HG03045 (cell line): ENCODE measurements at regions not wholly inside any gene's neighbourhood (a gene's known extent, or its start where the extent isn't known, plus 50 kb on each side); places are given as distances from the start of the nearest gene placed in this dataset.

Experiments
- ATAC-seq: cut with Tn5 transposase; IDR thresholded peaks from one replicate; pipeline ENCODE4 v1.9.1; 2021; ENCODE audit warnings: mild to moderate bottlenecking, moderate library complexity; ENCODE audit not compliant: unreplicated experiment

DNA sequence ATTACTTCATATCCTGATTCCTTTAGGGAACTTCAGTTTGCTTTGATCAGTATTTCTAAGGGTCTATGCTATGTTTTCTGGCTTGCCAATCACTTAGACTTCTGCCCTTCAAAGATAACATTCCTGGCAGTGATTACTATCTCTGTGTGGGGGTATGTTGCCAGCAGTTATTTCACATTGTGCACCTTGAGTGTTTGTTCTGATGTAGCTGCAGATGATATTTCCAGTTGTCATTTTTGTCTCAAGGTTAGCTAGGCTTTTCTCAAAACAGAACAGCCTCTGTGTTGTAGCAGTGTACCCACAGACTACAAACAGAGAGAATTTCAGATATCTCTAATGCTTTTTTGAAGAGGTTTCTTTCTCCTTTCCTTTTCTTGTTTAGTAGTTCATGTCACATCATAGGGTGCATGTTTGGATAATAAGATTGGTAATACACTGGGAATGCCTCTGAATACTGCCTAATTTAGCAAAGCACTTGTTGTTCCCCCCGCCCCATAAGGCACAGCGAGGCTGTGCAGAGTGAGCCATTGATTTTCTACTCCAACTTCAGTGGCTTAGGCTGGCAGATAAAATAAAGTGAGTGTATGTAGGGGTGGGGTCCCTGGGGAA lies 134.7 kb upstream of the AGR3 start:
- ATAC-seq, result no peak

DNA sequence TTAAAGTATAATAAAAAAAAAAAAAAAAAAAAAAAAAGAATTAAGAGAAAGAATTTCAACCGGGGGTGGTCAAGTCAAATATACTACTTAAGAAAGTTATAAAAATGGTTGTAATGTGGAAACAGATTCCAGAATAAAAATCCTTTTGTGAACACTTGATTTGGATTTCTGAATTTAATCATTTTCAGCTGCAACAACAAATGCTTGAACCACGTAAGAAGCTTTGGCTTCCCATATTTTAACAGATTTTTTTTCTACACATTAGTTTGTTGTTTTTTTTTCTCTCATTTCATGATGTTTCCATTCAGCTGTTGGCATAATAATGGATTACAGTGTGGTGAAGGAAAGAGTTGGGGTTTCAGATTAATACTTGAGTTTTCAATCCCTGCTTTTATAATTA lies 137.3 kb upstream of the AGR3 start:
- ATAC-seq, result no peak

DNA sequence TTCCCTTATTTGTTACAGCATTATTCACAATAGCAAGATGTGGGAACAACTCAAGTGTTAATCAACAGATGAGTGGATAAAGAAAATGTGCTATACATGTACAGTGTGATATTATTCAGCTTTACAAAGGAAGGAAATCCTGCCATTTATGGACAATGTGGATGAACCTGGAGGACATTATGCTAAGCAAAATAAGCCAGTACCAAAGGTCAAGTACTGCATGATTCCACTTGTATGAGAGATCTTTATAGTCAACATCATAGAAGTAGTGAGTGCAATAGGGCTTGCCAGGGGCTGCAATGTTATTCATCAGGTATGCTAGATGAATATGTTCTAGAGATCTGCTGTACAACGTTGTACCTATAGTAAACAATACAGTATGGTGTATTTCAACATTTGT lies 138.5 kb upstream of the AGR3 start:
- no peak for ATAC-seq

DNA sequence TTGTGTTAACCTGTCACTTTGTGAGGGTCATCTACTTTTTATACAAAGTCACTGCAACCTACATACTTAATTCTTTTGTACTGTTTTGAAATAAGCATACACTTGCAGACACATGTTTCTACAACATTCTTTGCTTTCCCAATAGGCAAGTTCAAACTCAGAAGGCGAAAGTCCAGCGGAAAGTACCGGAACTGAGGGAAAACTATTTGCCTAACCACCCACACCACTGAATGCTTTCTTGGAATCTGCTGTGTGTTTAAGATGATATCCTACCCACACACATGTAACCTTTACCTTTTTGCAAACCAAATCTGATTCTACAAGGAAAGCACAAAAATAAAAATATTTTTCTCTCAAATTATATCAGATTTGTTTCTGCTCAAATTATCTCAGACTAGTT lies 139.4 kb upstream of the AGR3 start:
- ATAC-seq, result no peak

DNA sequence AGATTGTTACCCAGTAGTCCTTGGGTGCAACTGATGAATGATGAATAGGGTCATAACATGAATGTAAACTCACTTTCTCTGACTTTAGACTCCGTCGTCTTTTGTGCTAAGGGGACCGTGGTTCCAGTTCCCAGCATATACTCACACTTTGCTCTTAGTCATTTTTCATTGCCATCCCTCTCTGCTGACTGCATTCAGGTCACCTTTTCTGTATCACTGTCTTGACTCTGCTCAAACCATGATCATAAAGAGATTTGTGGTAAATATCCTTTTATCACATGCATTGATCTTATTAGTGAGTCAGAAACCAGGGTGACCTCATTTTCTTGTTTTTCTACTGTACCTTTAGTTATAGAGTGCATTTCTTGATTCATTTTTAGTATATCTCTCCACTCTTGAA lies 141.1 kb upstream of the AGR3 start:
- no peak for ATAC-seq

DNA sequence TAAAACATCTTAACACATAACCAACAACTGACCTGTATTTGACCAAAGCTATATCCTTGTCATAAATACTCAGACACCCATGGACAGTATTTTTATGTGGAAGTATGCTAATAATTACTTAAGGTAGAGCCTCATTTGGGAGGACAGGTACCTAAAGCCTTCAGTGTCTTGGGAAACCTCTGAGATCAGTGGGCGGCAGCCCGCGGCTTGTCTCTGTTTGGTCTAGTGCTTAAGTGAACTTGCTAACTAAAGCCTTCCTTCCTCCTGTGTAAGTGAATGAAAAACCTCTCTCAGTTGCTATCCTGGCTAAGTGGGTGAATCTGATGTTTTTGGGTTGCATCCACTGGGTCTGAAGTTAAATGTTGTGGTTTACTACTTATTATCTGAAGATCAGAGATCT lies 144.5 kb upstream of the AGR3 start:
- no peak for ATAC-seq

DNA sequence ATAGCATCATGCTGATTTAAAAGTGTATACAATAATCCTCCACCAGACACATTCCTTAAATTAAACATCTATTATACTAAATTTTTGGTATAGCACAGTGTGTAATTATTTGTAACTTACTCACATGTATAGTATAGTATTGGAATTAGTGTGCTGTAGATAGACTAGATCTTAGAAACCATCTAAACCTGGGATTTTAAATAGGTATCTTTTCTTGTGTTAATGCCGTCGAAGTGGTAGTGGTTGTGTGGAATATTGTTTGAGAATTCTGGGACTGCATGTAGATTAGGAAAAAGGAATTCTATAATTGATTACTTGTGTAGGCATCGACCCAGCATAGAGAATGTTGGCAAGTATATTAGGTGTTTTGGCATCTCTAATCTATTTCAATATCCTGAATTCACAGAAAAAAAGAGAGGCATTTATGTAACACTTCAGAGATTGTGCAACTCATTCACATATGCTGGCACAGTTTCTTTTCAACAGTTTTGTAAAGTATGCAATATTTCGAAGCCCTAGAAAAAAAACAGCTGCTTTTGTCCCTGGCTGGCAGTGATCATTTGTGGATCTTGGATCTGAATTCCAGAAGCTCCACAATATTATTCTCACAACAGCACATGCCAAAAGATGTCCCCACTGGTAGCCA lies 145.5 kb upstream of the AGR3 start:
- no peak for ATAC-seq

DNA sequence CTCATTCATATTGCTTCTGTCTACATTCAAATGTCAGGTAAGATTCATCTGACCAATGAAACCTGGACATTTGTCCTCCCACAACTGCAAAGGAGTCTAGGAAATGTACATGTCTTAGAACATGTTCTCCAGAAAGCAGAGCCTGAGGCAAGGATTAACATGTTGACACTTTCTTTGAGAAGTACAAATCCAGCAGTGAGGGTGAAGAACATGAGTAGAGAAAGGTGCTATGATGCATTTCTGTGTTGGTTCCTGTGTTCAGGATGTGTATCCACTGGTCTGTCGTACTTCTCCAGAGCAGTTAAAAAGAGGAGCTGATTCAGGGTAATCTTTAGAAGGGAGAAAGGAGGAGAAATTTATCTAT lies 146.0 kb upstream of the AGR3 start:
- ATAC-seq, result no peak

DNA sequence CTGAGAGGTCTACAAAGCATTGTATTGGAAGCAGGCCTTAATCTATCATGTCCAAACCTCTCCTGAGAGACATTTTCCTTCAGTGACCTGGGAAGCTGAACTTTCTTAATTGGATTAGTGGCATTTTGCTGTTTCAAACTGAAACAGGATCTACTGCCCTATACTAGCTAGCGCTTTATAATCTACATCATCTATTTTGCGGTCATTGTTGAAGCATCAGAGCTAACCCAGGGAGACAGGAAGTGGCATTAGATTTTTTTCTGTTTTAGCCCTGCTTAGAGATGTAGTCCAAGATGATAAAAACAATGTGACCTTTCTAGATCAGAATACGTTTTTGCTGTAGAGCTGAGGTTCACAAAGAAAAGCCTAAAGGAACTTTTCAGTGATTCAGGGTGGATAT lies 147.4 kb upstream of the AGR3 start:
- no peak for ATAC-seq

DNA sequence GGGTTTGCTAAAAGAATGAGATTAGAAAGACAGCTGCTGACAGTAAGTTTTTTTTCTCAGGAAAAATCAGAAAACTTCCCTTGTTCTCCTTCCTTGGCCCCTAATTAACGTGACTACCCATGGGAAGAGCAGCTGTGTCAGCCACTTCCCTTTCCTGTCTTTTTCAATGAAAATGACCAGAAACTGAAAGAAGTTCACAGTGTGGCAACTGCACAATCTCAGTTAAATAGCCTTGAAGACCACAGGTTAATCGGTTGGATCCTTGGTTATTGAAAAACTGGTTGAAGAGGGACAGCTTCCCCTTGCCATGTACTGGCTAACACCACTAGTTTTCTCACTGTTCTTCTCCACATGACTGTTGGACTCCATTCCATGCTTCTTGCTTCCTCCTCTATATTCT lies 148.8 kb upstream of the AGR3 start:
- ATAC-seq, result no peak

DNA sequence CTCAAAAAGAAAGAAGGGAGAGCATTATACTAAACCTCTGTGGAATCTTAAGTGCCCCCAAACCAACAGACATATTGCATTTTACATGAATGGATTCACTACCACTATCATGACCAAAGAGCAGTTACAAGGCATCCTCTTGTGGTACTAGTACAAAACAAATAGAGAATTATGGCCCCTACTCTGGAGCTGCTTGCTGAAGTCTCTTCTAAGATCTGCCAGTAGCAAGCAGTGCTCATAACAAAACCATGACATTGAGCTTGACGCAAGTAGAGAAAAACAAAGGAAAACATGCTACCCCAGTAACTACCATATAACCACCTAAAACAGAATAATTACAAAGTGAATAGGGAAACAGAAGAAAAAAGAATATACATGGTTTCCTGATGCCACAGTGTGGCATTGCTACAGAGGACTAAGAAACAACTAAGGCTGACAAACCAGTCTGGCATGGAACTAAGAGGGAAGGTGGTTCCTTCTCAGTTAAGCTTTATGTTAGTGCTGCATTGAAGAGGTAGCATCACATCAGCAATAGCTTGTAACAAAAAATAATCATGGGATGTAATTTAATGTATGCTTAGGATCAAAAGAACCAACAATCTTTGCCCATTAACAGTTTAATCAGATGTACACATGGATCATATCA lies 150.2 kb upstream of the AGR3 start:
- no peak for ATAC-seq

DNA sequence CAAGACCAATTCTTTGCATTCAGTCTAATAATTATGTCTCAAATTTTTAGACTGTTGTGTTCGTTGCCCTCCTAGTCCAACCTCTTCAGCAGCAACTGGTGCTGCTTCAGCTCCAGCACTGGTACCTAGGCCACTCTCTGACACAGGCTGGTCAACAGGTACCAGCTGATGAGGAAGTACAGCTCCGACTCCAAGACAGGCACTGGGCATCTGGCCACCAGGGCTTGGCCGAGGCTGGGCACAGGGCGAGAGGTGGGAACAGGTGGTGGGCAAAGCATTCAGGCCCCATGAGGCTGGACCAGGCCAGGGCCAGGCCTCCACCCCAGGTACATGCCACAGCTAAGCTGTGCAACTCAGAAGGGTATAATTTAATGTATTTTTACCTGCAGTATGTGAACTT lies 151.5 kb upstream of the AGR3 start:
- ATAC-seq, result no peak

DNA sequence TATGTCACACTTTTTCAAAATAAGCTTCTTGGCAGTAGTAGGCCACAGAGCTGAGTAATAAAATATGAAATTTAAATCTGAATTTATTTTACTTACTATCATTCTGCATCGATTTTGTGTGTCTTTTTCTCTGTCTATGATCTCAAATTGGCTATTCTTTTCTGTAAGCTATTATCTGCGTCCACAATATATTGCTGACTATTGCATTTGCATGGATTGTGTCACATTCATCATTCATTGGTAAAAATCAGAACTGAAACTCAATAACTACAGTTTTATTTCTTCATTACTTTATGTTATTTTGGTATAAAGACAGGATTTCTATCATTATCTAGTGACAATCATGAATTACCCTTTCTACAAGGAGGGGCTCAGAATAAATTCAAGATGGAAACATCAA lies 154.8 kb upstream of the AGR3 start:
- ATAC-seq, result no peak

DNA sequence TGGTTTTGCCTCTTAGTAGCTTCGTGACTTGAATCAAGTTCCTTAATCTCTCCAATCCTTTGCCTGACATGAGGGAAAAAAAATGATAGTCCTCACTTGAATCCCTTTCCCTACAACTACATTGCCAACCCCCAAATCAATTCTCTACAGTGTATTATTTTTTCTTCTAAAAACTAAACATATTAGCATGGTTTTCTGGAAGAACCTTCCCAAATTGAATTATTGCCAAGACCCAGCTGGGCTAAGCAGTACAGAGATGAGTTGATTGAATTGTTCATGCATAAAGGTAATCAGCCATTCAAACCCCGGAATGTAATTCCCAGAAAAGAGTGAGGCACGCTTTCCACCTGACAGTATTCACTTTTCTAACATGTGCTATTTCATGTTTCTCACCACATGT lies 155.6 kb upstream of the AGR3 start:
- no peak for ATAC-seq

DNA sequence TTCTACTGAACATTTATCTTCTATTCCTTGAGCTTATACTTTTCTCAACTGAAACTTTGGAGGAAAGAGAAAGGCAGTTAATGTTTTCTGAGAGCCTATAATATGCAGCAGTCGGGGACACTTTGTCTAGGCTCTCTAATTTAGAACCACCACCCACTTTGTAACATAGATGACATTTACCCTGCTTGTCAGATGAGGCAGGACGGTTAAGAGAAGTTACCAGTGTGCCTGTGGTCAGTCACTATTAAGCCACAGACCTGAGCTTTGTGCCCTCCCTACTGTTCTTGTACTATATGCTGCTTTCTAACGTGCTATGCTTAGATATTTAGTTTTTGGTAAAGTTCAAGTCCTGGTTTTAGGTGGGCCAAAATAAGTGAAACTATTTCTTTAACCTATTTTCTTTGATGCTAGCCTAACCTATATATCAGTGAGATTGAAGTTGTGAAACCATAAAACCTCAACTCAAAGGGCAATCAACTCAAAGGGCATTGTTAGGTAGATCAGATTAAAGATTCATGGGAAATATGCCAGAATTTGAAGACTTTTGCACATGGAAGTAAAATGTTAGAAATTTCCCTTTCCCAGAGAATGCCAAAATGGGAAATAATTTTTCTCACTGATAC lies 156.5 kb upstream of the AGR3 start:
- no peak for ATAC-seq

DNA sequence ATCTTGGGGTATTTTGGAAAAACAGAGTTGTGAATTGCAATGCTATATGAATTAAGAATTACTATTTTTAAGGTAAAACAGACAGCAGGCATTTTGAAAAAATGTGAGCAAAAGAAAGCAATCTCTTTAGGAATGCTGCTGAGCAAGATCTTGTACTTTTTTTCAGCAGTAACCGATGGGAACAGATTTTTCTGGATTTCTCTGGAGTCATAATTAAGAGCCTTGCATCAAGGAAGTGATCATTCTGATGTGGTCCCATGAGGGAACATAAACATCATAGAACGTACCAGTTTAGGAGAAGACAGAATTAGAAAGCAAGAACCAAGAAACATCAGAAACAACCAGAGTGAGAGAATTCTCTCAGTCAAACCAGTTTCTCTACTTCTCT lies 157.0 kb upstream of the AGR3 start:
- ATAC-seq, result no peak

DNA sequence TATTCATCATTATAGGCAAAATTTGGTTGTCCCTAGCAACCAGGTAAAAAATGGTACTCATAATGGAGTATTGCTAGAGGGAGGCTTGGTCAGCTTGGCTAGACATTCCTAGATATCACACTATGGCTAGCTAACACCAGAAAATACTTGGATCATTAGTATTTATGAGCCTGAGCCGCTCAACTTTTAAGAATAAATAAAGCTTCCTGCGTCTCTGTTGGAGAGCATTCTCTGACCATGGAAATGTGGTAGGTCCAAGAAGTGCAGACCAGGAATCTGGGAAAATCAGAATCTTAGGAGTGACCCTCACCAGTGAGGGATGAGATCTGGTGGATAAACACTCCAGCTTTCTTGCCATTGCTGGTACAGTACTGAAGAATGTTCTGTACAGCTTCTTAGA lies 157.6 kb upstream of the AGR3 start:
- ATAC-seq, result no peak

DNA sequence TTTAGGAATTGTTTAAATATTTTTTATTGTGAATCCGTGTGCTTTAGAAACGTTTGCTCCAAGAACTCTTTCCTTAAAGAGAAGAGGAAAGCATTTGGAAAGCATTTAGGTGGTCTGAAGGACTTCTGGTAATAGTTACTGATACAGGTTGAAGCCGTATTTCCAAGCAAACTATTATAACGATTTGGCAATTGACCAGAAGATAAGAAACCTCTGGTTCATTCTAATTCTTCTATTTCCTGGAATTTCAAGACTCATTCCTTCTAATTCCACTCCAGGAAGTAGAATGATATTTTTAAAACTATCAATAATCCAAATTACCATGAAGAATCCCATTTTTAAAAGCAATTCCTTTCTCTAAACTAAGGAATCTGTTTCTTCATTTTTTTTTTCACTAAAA lies 158.9 kb upstream of the AGR3 start:
- ATAC-seq, result no peak

DNA sequence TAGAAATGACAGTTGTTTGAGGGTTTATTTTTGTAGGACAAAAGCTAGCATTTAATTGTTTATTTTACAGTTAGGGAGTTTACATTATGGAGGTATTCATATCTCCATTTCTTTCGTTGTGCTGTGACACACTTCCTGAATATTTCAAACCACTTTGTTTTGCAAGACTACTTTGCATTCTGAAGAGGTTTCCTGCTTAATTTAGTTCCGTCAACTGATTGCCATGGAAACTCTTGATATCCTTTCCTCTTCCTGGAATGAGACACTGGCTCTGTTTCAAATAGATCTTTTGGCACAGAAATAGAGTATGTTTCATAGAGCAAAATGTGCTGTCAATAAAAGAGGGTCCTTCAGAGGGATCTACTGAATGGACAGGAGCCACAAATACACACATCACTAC lies 159.5 kb upstream of the AGR3 start:
- no peak for ATAC-seq

DNA sequence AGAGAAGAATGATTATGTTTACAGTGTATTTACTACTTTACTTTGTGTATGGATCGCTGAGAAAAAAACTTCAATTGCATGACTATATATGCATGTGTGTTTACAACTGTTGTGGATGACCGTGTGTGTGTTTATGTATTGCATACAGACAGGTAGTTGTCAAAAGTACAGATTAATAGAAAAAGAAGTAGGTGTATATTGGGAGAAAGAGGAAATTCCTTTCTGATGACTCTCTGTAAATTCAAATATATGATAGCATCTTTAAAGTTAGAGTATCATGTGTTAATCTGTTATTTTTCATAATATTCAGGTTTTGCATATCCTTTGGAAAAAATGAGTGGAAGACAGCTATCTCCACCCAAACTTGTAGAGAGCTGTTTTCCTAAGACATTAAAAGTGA lies 160.4 kb upstream of the AGR3 start:
- no peak for ATAC-seq

DNA sequence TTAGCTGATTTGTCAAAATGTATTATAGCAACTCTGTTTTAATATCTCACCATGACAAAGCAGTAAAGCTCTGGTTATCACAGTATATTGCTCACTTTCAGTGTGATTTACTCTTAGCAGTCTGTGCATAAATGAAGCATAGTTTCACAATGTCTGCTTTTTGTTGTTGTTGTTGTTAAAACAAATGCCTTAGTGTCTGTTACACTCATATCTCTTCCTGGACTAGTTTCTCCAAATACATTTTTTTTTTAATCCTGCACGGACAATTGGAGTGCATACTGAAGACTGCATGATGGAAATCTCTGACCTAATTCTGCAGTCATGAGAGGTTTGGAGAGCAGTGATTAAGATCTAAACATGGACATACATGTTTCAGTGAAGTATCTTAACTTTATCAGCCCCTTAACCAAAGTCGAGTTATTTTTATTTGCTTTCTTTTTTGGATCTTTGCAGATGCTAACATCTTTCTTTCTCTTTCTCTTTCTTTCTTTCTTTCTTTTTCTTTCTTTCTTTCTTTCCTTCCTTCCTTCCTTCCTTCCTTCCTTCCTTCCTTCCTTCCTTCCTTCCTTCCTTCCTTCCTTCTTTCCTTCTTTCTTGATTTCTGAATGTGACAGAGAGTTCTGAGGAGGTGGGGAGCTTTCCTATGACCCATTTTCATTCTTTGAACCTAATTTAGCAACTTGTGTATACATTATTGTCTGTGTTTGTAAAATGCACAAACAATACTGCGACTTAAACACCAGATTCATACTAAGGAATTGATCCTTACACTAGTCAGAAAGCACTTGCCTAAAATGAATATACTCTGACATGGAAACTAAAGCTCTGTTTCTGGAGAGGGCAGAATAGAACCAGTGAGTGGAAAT lies 161.5 kb upstream of the AGR3 start:
- ATAC-seq, result no peak
